H9 (cell line): ENCODE measurements at regions not wholly inside any gene's neighbourhood (a gene's known extent, or its start where the extent isn't known, plus 50 kb on each side); places are given as distances from the start of the nearest gene placed in this dataset.

Experiments
- DNase-seq: peaks from one replicate; pipeline ENCODE4 v3.0.0-alpha.2; 2017
- H2AFZ ChIP-seq: one replicate; pipeline ENCODE4 v1.6.1; 2013; ENCODE audit warnings: mild to moderate bottlenecking, low read length, control low read depth, moderate library complexity
- H2AK5ac ChIP-seq: 2 replicates; pipeline ENCODE4 v1.6.1; 2013; ENCODE audit warnings: low read length, control low read depth, mixed read lengths; ENCODE audit not compliant: insufficient read length
- H2BK120ac ChIP-seq: one replicate; pipeline ENCODE4 v1.6.1; 2013; ENCODE audit warnings: low read depth, mild to moderate bottlenecking, low read length, control low read depth, inconsistent platforms; ENCODE audit not compliant: poor library complexity, severe bottlenecking
- H2BK12ac ChIP-seq: 2 replicates; pipeline ENCODE4 v1.6.1; 2013; ENCODE audit warnings: low read length, control low read depth, mixed read lengths, low read depth; ENCODE audit not compliant: insufficient read length
- H2BK15ac ChIP-seq: 2 replicates; pipeline ENCODE4 v1.6.1; 2013; ENCODE audit warnings: low read depth, low read length, control low read depth
- H2BK20ac ChIP-seq: one replicate; pipeline ENCODE4 v1.6.1; 2013; ENCODE audit warnings: low read depth, mild to moderate bottlenecking, low read length, control low read depth, inconsistent platforms; ENCODE audit not compliant: poor library complexity, severe bottlenecking
- H2BK5ac ChIP-seq: 2 replicates; pipeline ENCODE4 v1.6.1; 2013; ENCODE audit warnings: low read length, control low read depth, mixed read lengths; ENCODE audit not compliant: insufficient read length
- H3K14ac ChIP-seq: 2 replicates; pipeline ENCODE4 v1.6.1; 2013; ENCODE audit warnings: low read length, control low read depth; ENCODE audit not compliant: insufficient read depth
- H3K18ac ChIP-seq: 2 replicates; pipeline ENCODE4 v1.6.1; 2013; ENCODE audit warnings: low read depth, mild to moderate bottlenecking, mixed read lengths, low read length, control low read depth; ENCODE audit not compliant: insufficient read length
- H3K23ac ChIP-seq: 2 replicates; pipeline ENCODE4 v1.6.1; 2013; ENCODE audit warnings: low read length, control low read depth, mixed read lengths, low read depth; ENCODE audit not compliant: insufficient read length
- H3K23me2 ChIP-seq: 2 replicates; pipeline ENCODE4 v1.6.1; 2013; ENCODE audit warnings: low read depth, mild to moderate bottlenecking, mixed read lengths, low read length, control low read depth; ENCODE audit not compliant: insufficient read length, poor library complexity, severe bottlenecking
- H3K27ac ChIP-seq: 2 replicates; pipeline ENCODE4 v1.5.1; 2013; ENCODE audit warnings: low read length, control low read depth, mixed read lengths, low read depth; ENCODE audit not compliant: insufficient read length
- H3K27me3 ChIP-seq: 2 replicates; pipeline ENCODE4 v1.6.1; 2013; ENCODE audit warnings: low read length, control low read depth, inconsistent platforms; ENCODE audit not compliant: insufficient read depth
- H3K4ac ChIP-seq: 2 replicates; pipeline ENCODE4 v1.6.1; 2013; ENCODE audit warnings: low read depth, mild to moderate bottlenecking, control low read depth, inconsistent platforms, low read length, moderate library complexity
- H3K4me1 ChIP-seq: 2 replicates; pipeline ENCODE4 v1.6.1; 2013; ENCODE audit warnings: low read length, control low read depth, inconsistent platforms; ENCODE audit not compliant: insufficient read depth
- H3K4me2 ChIP-seq: 2 replicates; pipeline ENCODE4 v1.6.1; 2013; ENCODE audit warnings: low read length, control low read depth, mixed read lengths; ENCODE audit not compliant: insufficient read length, insufficient read depth
- H3K56ac ChIP-seq: 2 replicates; pipeline ENCODE4 v1.6.1; 2013; ENCODE audit warnings: low read depth, mild to moderate bottlenecking, mixed read lengths, low read length, control low read depth; ENCODE audit not compliant: insufficient read length
- H3K79me1 ChIP-seq: 2 replicates; pipeline ENCODE4 v1.6.1; 2013; ENCODE audit warnings: low read depth, mild to moderate bottlenecking, moderate library complexity, low read length, control low read depth, inconsistent platforms; ENCODE audit not compliant: insufficient read depth, poor library complexity, severe bottlenecking
- H3K79me2 ChIP-seq: 2 replicates; pipeline ENCODE4 v1.6.1; 2013; ENCODE audit warnings: low read length, control low read depth, inconsistent platforms; ENCODE audit not compliant: insufficient read depth
- H3K9ac ChIP-seq: 2 replicates; pipeline ENCODE4 v1.6.1; 2013; ENCODE audit warnings: low read length, control low read depth, mixed read lengths; ENCODE audit not compliant: insufficient read length; ENCODE audit errors: extremely low read depth
- H3K9me3 ChIP-seq: one replicate; pipeline ENCODE4 v1.6.1; 2013; ENCODE audit warnings: low read depth, low read length, inconsistent platforms; ENCODE audit not compliant: control insufficient read depth
- H3T11ph ChIP-seq: one replicate; pipeline ENCODE4 v1.6.1; 2013; ENCODE audit warnings: mild to moderate bottlenecking, low read length, control low read depth, inconsistent platforms
- H4K20me1 ChIP-seq: one replicate; pipeline ENCODE4 v1.6.1; 2013; ENCODE audit not compliant: control insufficient read depth, insufficient read length, insufficient read depth
- H4K5ac ChIP-seq: 2 replicates; pipeline ENCODE4 v1.6.1; 2013; ENCODE audit warnings: low read depth, mild to moderate bottlenecking, mixed read lengths, low read length, control low read depth; ENCODE audit not compliant: insufficient read length
- H4K8ac ChIP-seq: replicated peaks from 2 replicates; pipeline ENCODE4 v1.6.1; 2013; ENCODE audit warnings: low read length, control low read depth, mixed read lengths, low read depth; ENCODE audit not compliant: insufficient read length
- H4K91ac ChIP-seq: 2 replicates; pipeline ENCODE4 v1.6.1; 2013; ENCODE audit warnings: low read depth, mild to moderate bottlenecking, moderate library complexity, mixed read lengths, low read length, control low read depth; ENCODE audit not compliant: insufficient read length
- H3K27ac Mint-ChIP-seq, 3 experiments: 2 replicates in 2 of 3; 3 replicates in 1 of 3; pipeline ENCODE4 v1.8.0; 2020 to 2021; ENCODE audit warnings: mixed read lengths in 3 of 3, mild to moderate bottlenecking in 1 of 3, moderate library complexity in 1 of 3
- H3K27me3 Mint-ChIP-seq: 2 replicates; pipeline ENCODE4 v1.8.0; 2021; ENCODE audit warnings: low read depth, mild to moderate bottlenecking, moderate library complexity, mixed read lengths
- H3K36me3 Mint-ChIP-seq, 3 experiments: 2 replicates in 2 of 3; 3 replicates in 1 of 3; pipeline ENCODE4 v1.8.0; 2020 to 2021; ENCODE audit warnings: low read depth in 3 of 3, mixed read lengths in 3 of 3; ENCODE audit not compliant: insufficient read depth in 1 of 3
- H3K4me1 Mint-ChIP-seq, 2 experiments: 2 replicates each; pipeline ENCODE4 v1.8.0; 2020; ENCODE audit warnings: mixed read lengths in 2 of 2
- H3K4me3 Mint-ChIP-seq, 2 experiments: 2 replicates in 1 of 2; 3 replicates in 1 of 2; pipeline ENCODE4 v1.8.0; 2020 to 2021; ENCODE audit warnings: mild to moderate bottlenecking in 2 of 2, mixed read lengths in 2 of 2, moderate library complexity in 1 of 2
- H3K9me3 Mint-ChIP-seq, 2 experiments: 2 replicates in 1 of 2; 3 replicates in 1 of 2; pipeline ENCODE4 v1.8.0; 2020; ENCODE audit warnings: mild to moderate bottlenecking in 2 of 2, mixed read lengths in 2 of 2, moderate library complexity in 1 of 2
- CTCF ChIP-seq: fragments of 200-600 bp; sonication (generic); conservative IDR thresholded peaks from 3 replicates; pipeline ENCODE4 v1.8.0; 2021; ENCODE audit warnings: antibody characterized with exemption, mild to moderate bottlenecking
- WGBS: extraction: QIAGEN DNeasy Blood & Tissue Kit; methylation state at CpG from one replicate; pipeline ENCODE4 v1.1.7; 2013; ENCODE audit warnings: missing lambda C conversion rate, low lambda C conversion rate, mixed read lengths; ENCODE audit not compliant: insufficient read length; ENCODE audit errors: extremely low coverage; 5-methylcytosine and 5-hydroxymethylcytosine counted together

DNA sequence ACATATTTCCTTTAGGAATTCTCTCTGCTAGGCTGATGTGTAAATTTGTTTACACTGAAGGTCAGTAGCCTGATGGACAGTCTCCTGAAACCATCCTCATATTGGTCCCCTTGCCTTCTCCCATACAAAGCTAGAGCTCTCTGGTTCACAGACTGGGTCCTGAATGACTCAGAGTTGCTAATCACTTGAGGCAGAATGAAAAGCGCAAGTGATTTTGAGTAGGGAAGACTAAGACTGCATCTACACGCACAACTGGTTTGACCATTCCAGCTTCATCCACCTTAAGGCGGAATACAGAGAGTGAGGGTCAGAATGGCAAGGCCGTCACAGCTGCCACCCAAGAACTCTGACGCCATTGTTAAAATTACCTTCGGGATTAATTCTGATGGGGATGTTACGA lies 70.2 kb upstream of the KIF26B start:
- no peak overlapping the region for H4K8ac ChIP-seq
- no peaks in the 10 kb centered on the region for H3K79me1 ChIP-seq
- no peak for DNase-seq
- no peak overlapping the region for H2BK120ac ChIP-seq
- H3K18ac ChIP-seq, result no peak overlapping the region
- no peak overlapping the region for H3T11ph ChIP-seq
- Mint-ChIP-seq H3K4me3 (no peak overlapping the region), H3K36me3 (peaks cover 9 to 21% (median 14%) of the 10 kb centered on the region in 3 experiments), H3K4me1 (no peaks in the 10 kb centered on the region), H3K27me3 (no peaks in the 10 kb centered on the region), H3K27ac (no peak overlapping the region), H3K9me3 (peaks cover 11 to 12% of the 10 kb centered on the region in 2 experiments; a peak in 4 of 5 replicates)
- H2BK15ac ChIP-seq, result no peak overlapping the region
- H4K5ac ChIP-seq, result no peak overlapping the region
- no peak overlapping the region for H2AFZ ChIP-seq
- TF ChIP-seq CTCF, result no peak
- no peak overlapping the region for H3K56ac ChIP-seq
- H3K9me3 ChIP-seq, result no peaks in the 10 kb centered on the region
- no peak overlapping the region for H3K14ac ChIP-seq
- no peaks in the 10 kb centered on the region for H3K23me2 ChIP-seq
- H3K79me2 ChIP-seq, result no peaks in the 10 kb centered on the region
- H3K27ac ChIP-seq, result no peak overlapping the region
- no peak overlapping the region for H3K4ac ChIP-seq
- H3K27me3 ChIP-seq, result no peaks in the 10 kb centered on the region
- H4K91ac ChIP-seq, result no peak overlapping the region
- no peak overlapping the region for H2BK5ac ChIP-seq
- no peak overlapping the region for H2BK20ac ChIP-seq
- no CpG with 5 or more reads among the region's 7 CpGs for WGBS
- no peak overlapping the region for H3K4me2 ChIP-seq
- peaks cover 2% of the 10 kb centered on the region for H4K20me1 ChIP-seq
- H3K9ac ChIP-seq, result no peak overlapping the region
- no peak overlapping the region for H2AK5ac ChIP-seq
- no peak overlapping the region for H2BK12ac ChIP-seq
- no peaks in the 10 kb centered on the region for H3K4me1 ChIP-seq
- no peak overlapping the region for H3K23ac ChIP-seq
